WTC11 (cell line): ENCODE measurements at regions not wholly inside any gene's neighbourhood (a gene's known extent, or its start where the extent isn't known, plus 50 kb on each side); places are given as distances from the start of the nearest gene placed in this dataset.

ENCODE experiments used
- ATAC-seq: fragments of 200-7000 bp; cut with Tn5 transposase; 2 replicates; pipeline ENCODE4 v1.10.0; 2021; ENCODE audit warnings: mild to moderate bottlenecking, moderate library complexity
- CTCF ChIA-PET: fragments of 300-600 bp; sonication (Branson Sonifier 250); formaldehyde crosslinking; loops from one replicate; lab custom pipeline; 2021; ENCODE audit warnings: antibody characterized with exemption; lab: Charles Lee
- POLR2A ChIA-PET: fragments of 350-600 bp; sonication (Branson Sonifier 250); formaldehyde crosslinking; loops from one replicate; lab custom pipeline; 2021; ENCODE audit warnings: antibody characterized with exemption; lab: Charles Lee
- DNase-seq: peaks from one replicate; pipeline ENCODE4 v3.0.0; 2021; ENCODE audit warnings: low spot score
- H3K27ac Mint-ChIP-seq: 2 replicates; pipeline ENCODE4 v1.8.0; 2021; ENCODE audit warnings: mixed read lengths
- H3K27me3 Mint-ChIP-seq: 2 replicates; pipeline ENCODE4 v1.8.0; 2021; ENCODE audit warnings: low read depth, mild to moderate bottlenecking, moderate library complexity, mixed read lengths
- H3K36me3 Mint-ChIP-seq: 2 replicates; pipeline ENCODE4 v1.8.0; 2021; ENCODE audit warnings: mixed read lengths
- H3K4me1 Mint-ChIP-seq: 2 replicates; pipeline ENCODE4 v1.8.0; 2022; ENCODE audit warnings: mixed read lengths
- H3K4me3 Mint-ChIP-seq: 2 replicates; pipeline ENCODE4 v1.8.0; 2021; ENCODE audit warnings: mild to moderate bottlenecking, moderate library complexity, mixed read lengths
- H3K9me3 Mint-ChIP-seq: 2 replicates; pipeline ENCODE4 v1.8.0; 2021; ENCODE audit warnings: mixed read lengths
- CDX4 ChIP-seq: fragments of 250-450 bp; sonication (Bioruptor Pico); IDR thresholded peaks from 2 replicates; pipeline ENCODE4 v1.9.0; 2021; ENCODE audit warnings: moderate library complexity, mild to moderate bottlenecking, inconsistent platforms, borderline replicate concordance
- CREM ChIP-seq: sonication (generic); formaldehyde crosslinking; IDR thresholded peaks from 2 replicates; pipeline ENCODE4 v1.8.1; 2022; ENCODE audit warnings: mild to moderate bottlenecking, missing genetic modification reagents, moderate library complexity
- ESRRA ChIP-seq: sonication (generic); formaldehyde crosslinking; IDR thresholded peaks from 2 replicates; pipeline ENCODE4 v1.8.1; 2022; ENCODE audit warnings: mild to moderate bottlenecking, missing genetic modification reagents, borderline replicate concordance
- FOXP1 ChIP-seq: sonication (generic); formaldehyde crosslinking; IDR thresholded peaks from 2 replicates; pipeline ENCODE4 v1.8.0; 2022; ENCODE audit warnings: missing genetic modification reagents, mild to moderate bottlenecking, moderate library complexity, borderline replicate concordance
- HMGA2 ChIP-seq: fragments of 250-450 bp; sonication (Bioruptor Pico); IDR thresholded peaks from 2 replicates; pipeline ENCODE4 v1.4.0; 2021; ENCODE audit warnings: mild to moderate bottlenecking, moderate library complexity
- IRF2 ChIP-seq: sonication (generic); formaldehyde crosslinking; IDR thresholded peaks from 2 replicates; pipeline ENCODE4 v1.8.0; 2022; ENCODE audit warnings: low read depth, missing genetic modification reagents, borderline replicate concordance
- MLX ChIP-seq: sonication (generic); formaldehyde crosslinking; IDR thresholded peaks from 2 replicates; pipeline ENCODE4 v1.8.1; 2023; ENCODE audit warnings: mild to moderate bottlenecking, missing genetic modification reagents, moderate library complexity
- NFYB ChIP-seq: sonication (generic); formaldehyde crosslinking; conservative IDR thresholded peaks from 2 replicates; pipeline ENCODE4 v1.8.0; 2022; ENCODE audit warnings: low read depth, missing genetic modification reagents
- NR3C1 ChIP-seq: sonication (generic); formaldehyde crosslinking; conservative IDR thresholded peaks from 2 replicates; pipeline ENCODE4 v1.8.1; 2023; ENCODE audit warnings: low read depth, mild to moderate bottlenecking, missing genetic modification reagents
- PRRX2 ChIP-seq: fragments of 250-450 bp; sonication (Bioruptor Pico); IDR thresholded peaks from 2 replicates; pipeline ENCODE4 v1.8.0; 2021; ENCODE audit warnings: mild to moderate bottlenecking
- RORB ChIP-seq: fragments of 250-450 bp; sonication (Bioruptor Pico); IDR thresholded peaks from 2 replicates; pipeline ENCODE4 v1.9.0; 2021; ENCODE audit warnings: mild to moderate bottlenecking
- SOX15 ChIP-seq: fragments of 250-450 bp; sonication (Bioruptor Pico); IDR thresholded peaks from 2 replicates; pipeline ENCODE4 v1.9.0; 2021; ENCODE audit warnings: mild to moderate bottlenecking
- SP1 ChIP-seq: sonication (generic); formaldehyde crosslinking; conservative IDR thresholded peaks from 2 replicates; pipeline ENCODE4 v1.8.1; 2022; ENCODE audit warnings: missing genetic modification reagents
- TEAD4 ChIP-seq: sonication (generic); formaldehyde crosslinking; IDR thresholded peaks from 2 replicates; pipeline ENCODE4 v1.8.0; 2022; ENCODE audit warnings: mild to moderate bottlenecking, missing genetic modification reagents
- USF2 ChIP-seq: sonication (generic); formaldehyde crosslinking; IDR thresholded peaks from 2 replicates; pipeline ENCODE4 v1.8.1; 2023; ENCODE audit warnings: mild to moderate bottlenecking, missing genetic modification reagents, moderate library complexity
- ZNF263 ChIP-seq: sonication (generic); formaldehyde crosslinking; IDR thresholded peaks from 2 replicates; pipeline ENCODE4 v1.8.1; 2022; ENCODE audit warnings: low read depth, mild to moderate bottlenecking, moderate library complexity, missing genetic modification reagents
- ZNF416 ChIP-seq: fragments of 250-450 bp; sonication (Bioruptor Pico); IDR thresholded peaks from 2 replicates; pipeline ENCODE4 v1.9.0; 2021; ENCODE audit warnings: mild to moderate bottlenecking, inconsistent platforms
- ZNF423 ChIP-seq: fragments of 250-450 bp; sonication (Bioruptor Pico); IDR thresholded peaks from 2 replicates; pipeline ENCODE4 v2.1.2; 2022; ENCODE audit warnings: mild to moderate bottlenecking, moderate library complexity
- ZNF512 ChIP-seq: sonication (generic); formaldehyde crosslinking; IDR thresholded peaks from 2 replicates; pipeline ENCODE4 v1.8.1; 2022; ENCODE audit warnings: missing genetic modification reagents, borderline replicate concordance
- TF ChIP-seq, protein P1 (sequence below): sonication (generic); formaldehyde crosslinking; IDR thresholded peaks from 2 replicates; pipeline ENCODE4 v1.8.1; 2022; ENCODE audit warnings: mild to moderate bottlenecking, missing genetic modification reagents, moderate library complexity, borderline replicate concordance
- TF ChIP-seq, protein P2 (sequence below): fragments of 250-450 bp; sonication (Bioruptor Pico); conservative IDR thresholded peaks from 2 replicates; pipeline ENCODE4 v1.9.0; 2021; ENCODE audit warnings: mild to moderate bottlenecking
- TF ChIP-seq, protein P3 (sequence below): sonication (generic); formaldehyde crosslinking; IDR thresholded peaks from 2 replicates; pipeline ENCODE4 v1.8.0; 2023; ENCODE audit warnings: missing genetic modification reagents
- TF ChIP-seq, protein P4 (sequence below): fragments of 250-450 bp; sonication (Bioruptor Pico); IDR thresholded peaks from 2 replicates; pipeline ENCODE4 v1.9.0; 2021; ENCODE audit warnings: mild to moderate bottlenecking

- TF ChIP-seq, protein P1, sequence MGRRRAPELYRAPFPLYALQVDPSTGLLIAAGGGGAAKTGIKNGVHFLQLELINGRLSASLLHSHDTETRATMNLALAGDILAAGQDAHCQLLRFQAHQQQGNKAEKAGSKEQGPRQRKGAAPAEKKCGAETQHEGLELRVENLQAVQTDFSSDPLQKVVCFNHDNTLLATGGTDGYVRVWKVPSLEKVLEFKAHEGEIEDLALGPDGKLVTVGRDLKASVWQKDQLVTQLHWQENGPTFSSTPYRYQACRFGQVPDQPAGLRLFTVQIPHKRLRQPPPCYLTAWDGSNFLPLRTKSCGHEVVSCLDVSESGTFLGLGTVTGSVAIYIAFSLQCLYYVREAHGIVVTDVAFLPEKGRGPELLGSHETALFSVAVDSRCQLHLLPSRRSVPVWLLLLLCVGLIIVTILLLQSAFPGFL (CRISPR knock-in tag), result no peak
- TF ChIP-seq, protein P2, sequence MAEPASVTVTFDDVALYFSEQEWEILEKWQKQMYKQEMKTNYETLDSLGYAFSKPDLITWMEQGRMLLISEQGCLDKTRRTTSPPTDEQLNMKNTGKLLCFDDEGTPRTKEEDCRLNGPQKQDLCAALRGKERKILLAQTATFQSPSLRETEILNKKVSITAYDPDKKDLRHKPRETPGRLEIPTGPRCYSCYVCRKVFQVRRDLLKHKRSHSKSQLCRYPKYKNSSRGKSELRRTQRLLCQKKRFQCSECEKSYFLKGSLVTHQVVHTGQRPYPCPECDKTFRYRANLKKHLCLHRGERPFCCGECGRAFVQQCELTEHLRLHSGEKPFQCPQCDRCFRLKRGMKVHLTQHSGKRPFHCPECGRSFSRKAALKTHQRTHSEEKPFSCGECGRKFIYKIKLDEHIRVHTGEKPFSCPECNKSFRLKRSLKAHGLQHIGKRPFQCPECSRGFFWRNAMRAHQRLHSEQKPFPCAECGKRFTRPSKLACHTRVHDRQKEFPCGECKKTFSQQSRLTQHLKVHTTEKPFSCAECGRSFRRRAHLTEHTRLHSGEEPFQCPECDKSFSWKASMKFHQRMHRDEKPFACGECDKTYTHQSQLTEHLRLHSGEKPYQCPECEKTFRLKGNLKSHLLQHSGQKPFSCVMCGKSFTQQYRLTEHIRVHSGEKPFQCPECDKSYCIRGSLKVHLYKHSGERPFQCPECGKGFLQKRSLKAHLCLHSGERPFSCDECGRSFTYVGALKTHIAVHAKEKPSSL (CRISPR knock-in tag), result no peak
- no peak for TF ChIP-seq PRRX2 (CRISPR knock-in tag)
- no peak for TF ChIP-seq CDX4
- no peak for TF ChIP-seq CREM (CRISPR knock-in tag)
- no peak for TF ChIP-seq SOX15
- TF ChIP-seq IRF2 (CRISPR knock-in tag), result no peak
- no peak for TF ChIP-seq ESRRA (CRISPR knock-in tag)
These were observed 646.2 kb downstream of the NTRK3 start (continued) for GRCh38 chr15:87610366-87610765.

- peaks cover 7% of the 10 kb centered on the region; the same call in 1 of the 2 replicates for H3K4me1 Mint-ChIP-seq
- TF ChIP-seq, protein P3, sequence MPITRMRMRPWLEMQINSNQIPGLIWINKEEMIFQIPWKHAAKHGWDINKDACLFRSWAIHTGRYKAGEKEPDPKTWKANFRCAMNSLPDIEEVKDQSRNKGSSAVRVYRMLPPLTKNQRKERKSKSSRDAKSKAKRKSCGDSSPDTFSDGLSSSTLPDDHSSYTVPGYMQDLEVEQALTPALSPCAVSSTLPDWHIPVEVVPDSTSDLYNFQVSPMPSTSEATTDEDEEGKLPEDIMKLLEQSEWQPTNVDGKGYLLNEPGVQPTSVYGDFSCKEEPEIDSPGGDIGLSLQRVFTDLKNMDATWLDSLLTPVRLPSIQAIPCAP, result no peak
- TF ChIP-seq RORB (no peak), NFYB (CRISPR knock-in tag) (no peak), HMGA2 (no peak), SP1 (CRISPR knock-in tag) (no peak), ZNF416 (CRISPR knock-in tag) (no peak), NR3C1 (CRISPR knock-in tag) (no peak), ZNF512 (no peak), FOXP1 (no peak), MLX (no peak), IRF2 (CRISPR knock-in tag) (no peak), USF2 (no peak), ZNF423 (CRISPR knock-in tag) (no peak), ZNF263 (CRISPR knock-in tag) (no peak), TEAD4 (CRISPR knock-in tag) (no peak)
- TF ChIP-seq, protein P4, sequence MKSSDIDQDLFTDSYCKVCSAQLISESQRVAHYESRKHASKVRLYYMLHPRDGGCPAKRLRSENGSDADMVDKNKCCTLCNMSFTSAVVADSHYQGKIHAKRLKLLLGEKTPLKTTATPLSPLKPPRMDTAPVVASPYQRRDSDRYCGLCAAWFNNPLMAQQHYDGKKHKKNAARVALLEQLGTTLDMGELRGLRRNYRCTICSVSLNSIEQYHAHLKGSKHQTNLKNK (CRISPR knock-in tag), result no peak
- H3K4me3 Mint-ChIP-seq, result no peak overlapping the region
- H3K27ac Mint-ChIP-seq, result no peak overlapping the region
- no peaks in the 10 kb centered on the region for H3K36me3 Mint-ChIP-seq
- H3K9me3 Mint-ChIP-seq, result no peaks in the 10 kb centered on the region
- POLR2A ChIA-PET, result no interaction called here
- no peak for DNase-seq
- no peaks in the 10 kb centered on the region for H3K27me3 Mint-ChIP-seq
- ATAC-seq, result peak; percentile 60
- CTCF ChIA-PET, result interaction anchor here (2.2 kb wide), 1 partner anchor 14 kb away, joined by 8 read pairs; no protein-coding TSS in a partner anchor
These were observed 646.6 kb downstream of the NTRK3 start for GRCh38 chr15:87609894-87610293.
